ENCODE measurements at regions not wholly inside any gene's neighbourhood (a gene's known extent, or its start where the extent isn't known, plus 50 kb on each side); places are given as distances from the start of the nearest gene placed in this dataset.

GRCh38 chr11:98701541-98701940, 319.2 kb upstream of the CNTN5 start:
- H3K36me3 ChIP-seq (replicated peaks in 1 of 2; ENCODE audit: control insufficient read depth in 1 of 2, insufficient read depth in 2 of 2, low read length in 1 of 2): no peaks in the 10 kb centered on the region
- H3K4me2 ChIP-seq: no peak overlapping the region
- POLR2A ChIA-PET: no interaction called here
- no peak overlapping the region for H3K27ac ChIP-seq (ENCODE audit: low read depth in 2 of 2, low read length in 1 of 2)
- no peak overlapping the region for H3K9ac ChIP-seq
- H3K79me2 ChIP-seq (ENCODE audit: insufficient read depth): no peaks in the 10 kb centered on the region
- H2AFZ ChIP-seq (ENCODE audit: low read depth): no peak overlapping the region
- no peaks in the 10 kb centered on the region for H3F3A ChIP-seq (replicated peaks; ENCODE audit: insufficient read depth)
- no peaks in the 10 kb centered on the region for H4K20me1 ChIP-seq (ENCODE audit: insufficient read depth)
- no peaks in the 10 kb centered on the region for H3K9me2 ChIP-seq
- no peak for TF ChIP-seq TEAD4 (IDR thresholded peaks at IDR 0.05; ENCODE audit: borderline replicate concordance, insufficient read depth)
- TF ChIP-seq MXI1 (IDR thresholded peaks at IDR 0.05; ENCODE audit: low read depth, low read length): no peak
- TF ChIP-seq NRF1 (IDR thresholded peaks at IDR 0.05; ENCODE audit: low read depth, low read length): no peak
- TF ChIP-seq REST (IDR thresholded peaks at IDR 0.05; ENCODE audit: low read depth, low read length): no peak
- no peak for TF ChIP-seq SIN3A (IDR thresholded peaks at IDR 0.05; ENCODE audit: borderline replicate concordance, low read depth, low read length)
- TF ChIP-seq RCOR1 (IDR thresholded peaks at IDR 0.05; ENCODE audit: low read length): no peak
- TF ChIP-seq GATA2 (CRISPR knock-in tag; IDR thresholded peaks at IDR 0.05): no peak
- TF ChIP-seq ZBTB33 (IDR thresholded peaks at IDR 0.05; ENCODE audit: borderline replicate concordance, low read depth): no peak
- TF ChIP-seq IRF3 (IDR thresholded peaks at IDR 0.05; ENCODE audit: low read depth, low read length): no peak
- no peak for TF ChIP-seq USF2 (IDR thresholded peaks at IDR 0.05; ENCODE audit: borderline replicate concordance, low read depth, low read length)
- no peak for TF ChIP-seq ELF1 (IDR thresholded peaks at IDR 0.05)
- TF ChIP-seq USF1 (IDR thresholded peaks at IDR 0.05; ENCODE audit: borderline replicate concordance, low read depth): no peak
- no peak for TF ChIP-seq EZH2phosphoT487 (IDR thresholded peaks at IDR 0.05; ENCODE audit: borderline replicate concordance, low read depth)
- TF ChIP-seq CHD2 (IDR thresholded peaks at IDR 0.05; ENCODE audit: low read length, partially characterized antibody): no peak
- TF ChIP-seq CTCF (IDR thresholded peaks at IDR 0.05): no peak
- no peak for TF ChIP-seq POLR2AphosphoS5 (IDR thresholded peaks at IDR 0.05; ENCODE audit: low read depth, low read length)
- TF ChIP-seq JUND (IDR thresholded peaks at IDR 0.05): no peak
- TF ChIP-seq MEF2A (IDR thresholded peaks at IDR 0.05; ENCODE audit: borderline replicate concordance, low read depth): no peak
- no peak for TF ChIP-seq TCF12 (IDR thresholded peaks at IDR 0.05)
- TF ChIP-seq YY1 (IDR thresholded peaks at IDR 0.05; ENCODE audit: low read depth): no peak
- 11% methylated on average over 1 of the region's 1 CpG for WGBS (ENCODE audit: low lambda C conversion rate)
- H3K27me3 ChIP-seq (ENCODE audit: insufficient read depth): no peaks in the 10 kb centered on the region
- no peaks in the 10 kb centered on the region for H3K4me1 ChIP-seq (ENCODE audit: control insufficient read depth in 1 of 2, insufficient read depth in 2 of 2, low read depth in 1 of 2, low read length in 1 of 2)
- no peak for DNase-seq
- H3K9me3 ChIP-seq: no peaks in the 10 kb centered on the region; the same call in 1 of the 2 replicates
- CTCF ChIA-PET: no interaction called here
- H3K4me3 ChIP-seq (ENCODE audit: low read depth in 2 of 2, low read length in 1 of 2): no peak overlapping the region

All from SK-N-SH (cell line).